Mesendoderm (in vitro differentiated cells): ENCODE measurements at regions not wholly inside any gene's neighbourhood (a gene's known extent, or its start where the extent isn't known, plus 50 kb on each side); places are given as distances from the start of the nearest gene placed in this dataset.

ENCODE experiments used
- DNase-seq: peaks from one replicate; pipeline ENCODE4 v3.0.0; 2013
- H2AK5ac ChIP-seq: 2 replicates; pipeline ENCODE4 v1.6.1; 2013; ENCODE audit warnings: low read length, inconsistent platforms
- H2BK120ac ChIP-seq: 2 replicates; pipeline ENCODE4 v1.6.1; 2013; ENCODE audit warnings: low read depth, mild to moderate bottlenecking, low read length, moderate library complexity, mixed read lengths
- H2BK15ac ChIP-seq: replicated peaks from 2 replicates; pipeline ENCODE4 v1.6.1; 2013; ENCODE audit warnings: low read depth, mild to moderate bottlenecking, moderate library complexity
- H2BK5ac ChIP-seq: 2 replicates; pipeline ENCODE4 v1.6.1; 2013; ENCODE audit warnings: low read length, inconsistent platforms
- H3K18ac ChIP-seq: 2 replicates; pipeline ENCODE4 v1.6.1; 2013; ENCODE audit warnings: mild to moderate bottlenecking, low read length, mixed read lengths
- H3K23ac ChIP-seq: one replicate; pipeline ENCODE4 v1.6.1; 2013; ENCODE audit warnings: low read length
- H3K27ac ChIP-seq: 2 replicates; pipeline ENCODE4 v1.5.1; 2013; ENCODE audit warnings: low read depth, mild to moderate bottlenecking, inconsistent platforms, low read length, moderate library complexity
- H3K27me3 ChIP-seq: 2 replicates; pipeline ENCODE4 v1.6.1; 2013; ENCODE audit warnings: low read length, control low read depth, mild to moderate bottlenecking, inconsistent platforms; ENCODE audit not compliant: insufficient read depth, poor library complexity
- H3K36me3 ChIP-seq: 2 replicates; pipeline ENCODE4 v1.6.1; 2013; ENCODE audit warnings: low read length, inconsistent platforms; ENCODE audit not compliant: control insufficient read depth, insufficient read depth
- H3K4ac ChIP-seq: one replicate; pipeline ENCODE4 v1.6.1; 2013; ENCODE audit warnings: low read depth, mild to moderate bottlenecking, low read length, moderate library complexity
- H3K4me1 ChIP-seq: 2 replicates; pipeline ENCODE4 v1.6.1; 2013; ENCODE audit warnings: low read depth, low read length, inconsistent platforms; ENCODE audit not compliant: control insufficient read depth
- H3K4me2 ChIP-seq: 2 replicates; pipeline ENCODE4 v1.6.1; 2013; ENCODE audit warnings: low read length
- H3K4me3 ChIP-seq: 2 replicates; pipeline ENCODE4 v1.5.1; 2013; ENCODE audit warnings: mild to moderate bottlenecking, low read length
- H3K56ac ChIP-seq: one replicate; pipeline ENCODE4 v1.6.1; 2013; ENCODE audit warnings: low read length
- H3K79me1 ChIP-seq: 2 replicates; pipeline ENCODE4 v1.6.1; 2013; ENCODE audit warnings: low read length, inconsistent platforms
- H3K79me2 ChIP-seq: 2 replicates; pipeline ENCODE4 v1.6.1; 2013; ENCODE audit warnings: mild to moderate bottlenecking, low read length; ENCODE audit not compliant: control insufficient read depth, insufficient read depth
- H3K9ac ChIP-seq: 2 replicates; pipeline ENCODE4 v1.6.1; 2013; ENCODE audit warnings: low read length, inconsistent platforms
- H4K5ac ChIP-seq: one replicate; pipeline ENCODE4 v1.6.1; 2013; ENCODE audit warnings: low read length
- H4K8ac ChIP-seq: one replicate; pipeline ENCODE4 v1.6.1; 2013; ENCODE audit warnings: low read depth, mild to moderate bottlenecking, control low read depth, low read length, moderate library complexity
- WGBS: extraction: QIAGEN DNeasy Blood & Tissue Kit; methylation state at CpG from one replicate; pipeline ENCODE4 v1.1.7; 2013; ENCODE audit warnings: low lambda C conversion rate, missing lambda C conversion rate; ENCODE audit not compliant: insufficient coverage; ENCODE audit errors: extremely low coverage; 5-methylcytosine and 5-hydroxymethylcytosine counted together

DNA sequence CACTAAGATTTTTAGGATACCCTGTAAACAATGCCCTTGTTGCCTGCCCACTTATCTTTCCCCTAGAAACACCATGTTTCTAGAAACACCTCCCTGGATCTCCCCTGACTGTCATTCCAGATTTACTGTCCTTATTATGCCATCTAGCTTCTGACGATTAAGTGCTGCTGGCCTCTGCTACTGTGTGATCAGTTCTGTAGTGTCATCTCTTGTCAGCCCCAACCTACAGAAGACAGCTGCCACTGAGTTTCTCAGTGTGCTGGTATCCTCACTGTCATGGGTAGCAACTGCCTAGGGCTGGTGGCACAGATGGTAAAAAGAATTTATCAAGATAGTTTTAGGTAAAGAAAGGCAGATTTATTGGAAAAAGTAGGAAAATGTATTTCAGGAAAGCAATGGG lies 68.7 kb upstream of the WWC2 start:
- Histone ChIP-seq H3K4me2 (no peak overlapping the region), H3K23ac (no peak overlapping the region), H3K79me1 (no peaks in the 10 kb centered on the region), H3K18ac (no peak overlapping the region), H2BK15ac (no peak overlapping the region), H4K8ac (no peak overlapping the region), H3K9ac (no peak overlapping the region), H2BK5ac (no peak overlapping the region), H3K36me3 (no peaks in the 10 kb centered on the region), H3K79me2 (no peaks in the 10 kb centered on the region), H3K4me3 (no peak overlapping the region), H3K4ac (no peak overlapping the region), H2BK120ac (no peak overlapping the region), H3K27me3 (no peaks in the 10 kb centered on the region), H3K4me1 (no peaks in the 10 kb centered on the region), H2AK5ac (no peak overlapping the region), H3K27ac (no peak overlapping the region), H3K56ac (no peak overlapping the region), H4K5ac (no peak overlapping the region)
- no peak for DNase-seq
- WGBS: no CpG with 5 or more reads among the region's 1 CpG

DNA sequence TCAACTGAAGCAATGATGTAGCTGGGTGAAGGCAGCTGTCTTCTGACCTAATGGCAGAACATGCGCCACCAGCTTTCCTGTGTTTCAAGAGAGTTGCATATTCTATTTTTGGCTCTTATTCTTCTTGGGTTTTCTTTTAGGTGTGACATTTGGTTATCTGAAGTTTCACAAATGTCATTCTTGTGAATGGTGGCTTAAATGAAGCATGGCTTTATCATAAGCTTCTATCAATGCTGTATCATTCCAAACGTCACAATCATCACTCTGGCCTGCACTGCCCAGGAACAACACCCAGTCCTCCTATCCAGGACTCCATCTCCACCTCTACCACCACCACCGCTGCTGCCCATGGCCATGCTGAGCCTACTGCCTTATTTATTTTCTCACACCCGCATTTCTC lies 69.7 kb upstream of the WWC2 start:
- no peak overlapping the region for H4K8ac ChIP-seq
- no peak overlapping the region for H3K9ac ChIP-seq
- H3K4me1 ChIP-seq: no peaks in the 10 kb centered on the region
- H3K18ac ChIP-seq: no peak overlapping the region
- no peaks in the 10 kb centered on the region for H3K79me1 ChIP-seq
- no peak overlapping the region for H2BK15ac ChIP-seq
- H2AK5ac ChIP-seq: no peak overlapping the region
- H3K79me2 ChIP-seq: no peaks in the 10 kb centered on the region
- WGBS: no CpG with 5 or more reads among the region's 4 CpGs
- DNase-seq: no peak
- H3K4me2 ChIP-seq: no peak overlapping the region
- H4K5ac ChIP-seq: no peak overlapping the region
- no peak overlapping the region for H3K4ac ChIP-seq
- no peaks in the 10 kb centered on the region for H3K36me3 ChIP-seq
- H3K4me3 ChIP-seq: no peak overlapping the region
- H3K27ac ChIP-seq: no peak overlapping the region
- no peak overlapping the region for H3K23ac ChIP-seq
- no peak overlapping the region for H2BK120ac ChIP-seq
- H2BK5ac ChIP-seq: no peak overlapping the region
- no peaks in the 10 kb centered on the region for H3K27me3 ChIP-seq
- H3K56ac ChIP-seq: no peak overlapping the region

DNA sequence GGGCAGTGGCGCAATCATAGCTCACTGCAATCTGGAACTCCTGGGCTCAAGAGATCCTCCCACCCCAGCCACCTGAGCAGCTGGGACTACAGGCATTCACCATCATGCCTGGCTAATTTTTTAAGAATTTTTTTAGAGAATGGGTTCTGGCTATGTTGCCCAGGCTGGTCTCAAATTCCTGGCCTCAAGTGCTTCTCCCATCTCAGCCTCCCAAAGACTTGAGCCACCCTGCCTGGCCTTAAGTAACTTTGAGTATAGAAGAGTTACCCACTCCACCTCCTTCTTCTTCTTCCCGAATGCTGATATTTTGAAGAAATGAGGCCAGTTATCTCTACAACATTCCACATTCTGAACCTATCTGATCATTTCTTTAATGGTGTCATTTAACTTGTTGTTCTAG lies 72.4 kb upstream of the WWC2 start:
- Histone ChIP-seq H3K27ac (no peak overlapping the region), H4K8ac (no peak overlapping the region), H4K5ac (no peak overlapping the region), H3K56ac (no peak overlapping the region), H3K4me1 (no peaks in the 10 kb centered on the region), H3K4me3 (no peak overlapping the region), H3K9ac (no peak overlapping the region), H3K79me1 (no peaks in the 10 kb centered on the region), H2BK120ac (no peak overlapping the region), H3K4ac (no peak overlapping the region), H3K18ac (no peak overlapping the region), H2AK5ac (no peak overlapping the region), H3K23ac (no peak overlapping the region), H2BK15ac (no peak overlapping the region), H3K36me3 (no peaks in the 10 kb centered on the region), H3K4me2 (no peak overlapping the region), H2BK5ac (no peak overlapping the region), H3K79me2 (no peaks in the 10 kb centered on the region), H3K27me3 (no peaks in the 10 kb centered on the region)
- no CpG with 5 or more reads among the region's 2 CpGs for WGBS
- DNase-seq: no peak

DNA sequence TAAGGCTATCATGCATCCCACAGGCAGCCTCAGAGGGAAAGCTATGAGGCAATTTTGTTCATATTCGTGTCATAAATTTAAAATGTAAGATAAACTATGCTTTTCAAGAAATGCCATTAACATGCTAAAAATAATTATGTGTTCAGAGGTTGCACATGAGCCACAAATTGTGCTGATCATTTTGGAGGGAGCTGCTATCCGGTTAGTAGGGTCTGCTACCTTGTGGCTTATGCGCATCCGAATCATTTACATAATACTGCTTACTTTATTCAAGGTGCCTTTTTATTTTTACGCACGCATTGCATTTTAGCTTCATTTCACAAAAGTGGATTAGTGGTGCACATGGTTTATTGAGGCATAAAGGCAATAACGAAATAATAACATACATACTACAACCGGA lies 76.4 kb upstream of the WWC2 start:
- H3K27ac ChIP-seq: no peak overlapping the region
- no peaks in the 10 kb centered on the region for H3K79me1 ChIP-seq
- H4K8ac ChIP-seq: no peak overlapping the region
- no peaks in the 10 kb centered on the region for H3K4me1 ChIP-seq
- H2BK120ac ChIP-seq: no peak overlapping the region
- H3K4me3 ChIP-seq: no peak overlapping the region
- no peaks in the 10 kb centered on the region for H3K27me3 ChIP-seq
- no CpG with 5 or more reads among the region's 8 CpGs for WGBS
- no peak overlapping the region for H3K18ac ChIP-seq
- H2AK5ac ChIP-seq: no peak overlapping the region
- no peak overlapping the region for H3K4me2 ChIP-seq
- H2BK15ac ChIP-seq: no peak overlapping the region
- H3K23ac ChIP-seq: no peak overlapping the region
- no peak overlapping the region for H4K5ac ChIP-seq
- H3K36me3 ChIP-seq: no peaks in the 10 kb centered on the region
- H3K4ac ChIP-seq: no peak overlapping the region
- H2BK5ac ChIP-seq: no peak overlapping the region
- no peak for DNase-seq
- H3K56ac ChIP-seq: no peak overlapping the region
- no peaks in the 10 kb centered on the region for H3K79me2 ChIP-seq
- no peak overlapping the region for H3K9ac ChIP-seq

DNA sequence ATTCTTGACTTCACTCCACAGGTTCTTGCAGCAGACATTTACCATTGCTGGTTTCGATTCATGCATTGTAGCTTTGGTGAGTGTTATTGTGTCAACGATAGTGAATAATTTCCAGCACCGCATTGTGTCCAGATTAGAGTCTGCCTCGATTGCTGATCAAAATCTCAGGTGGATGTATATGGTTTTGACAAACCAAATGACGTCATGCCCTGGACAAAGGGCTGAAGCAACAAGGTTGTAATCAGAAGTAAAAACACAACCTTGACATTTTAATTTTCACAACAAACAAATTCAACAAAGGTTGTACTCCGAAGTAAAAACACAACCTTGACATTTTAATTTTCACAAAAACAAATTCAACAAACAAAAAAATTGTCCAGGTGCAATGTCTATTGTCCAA lies 81.1 kb upstream of the WWC2 start:
- Histone ChIP-seq H3K79me1 (no peaks in the 10 kb centered on the region), H2BK120ac (no peak overlapping the region), H3K9ac (no peak overlapping the region), H3K36me3 (no peaks in the 10 kb centered on the region), H2BK15ac (no peak overlapping the region), H3K4me1 (no peaks in the 10 kb centered on the region), H2AK5ac (no peak overlapping the region), H3K4me3 (no peak overlapping the region), H3K79me2 (no peaks in the 10 kb centered on the region), H4K8ac (no peak overlapping the region), H3K27ac (no peak overlapping the region), H4K5ac (no peak overlapping the region), H3K27me3 (no peaks in the 10 kb centered on the region), H3K18ac (no peak overlapping the region), H2BK5ac (no peak overlapping the region), H3K23ac (no peak overlapping the region), H3K4me2 (no peak overlapping the region), H3K4ac (no peak overlapping the region), H3K56ac (no peak overlapping the region)
- no peak for DNase-seq
- 100% methylated on average over 1 of the region's 6 CpGs for WGBS

DNA sequence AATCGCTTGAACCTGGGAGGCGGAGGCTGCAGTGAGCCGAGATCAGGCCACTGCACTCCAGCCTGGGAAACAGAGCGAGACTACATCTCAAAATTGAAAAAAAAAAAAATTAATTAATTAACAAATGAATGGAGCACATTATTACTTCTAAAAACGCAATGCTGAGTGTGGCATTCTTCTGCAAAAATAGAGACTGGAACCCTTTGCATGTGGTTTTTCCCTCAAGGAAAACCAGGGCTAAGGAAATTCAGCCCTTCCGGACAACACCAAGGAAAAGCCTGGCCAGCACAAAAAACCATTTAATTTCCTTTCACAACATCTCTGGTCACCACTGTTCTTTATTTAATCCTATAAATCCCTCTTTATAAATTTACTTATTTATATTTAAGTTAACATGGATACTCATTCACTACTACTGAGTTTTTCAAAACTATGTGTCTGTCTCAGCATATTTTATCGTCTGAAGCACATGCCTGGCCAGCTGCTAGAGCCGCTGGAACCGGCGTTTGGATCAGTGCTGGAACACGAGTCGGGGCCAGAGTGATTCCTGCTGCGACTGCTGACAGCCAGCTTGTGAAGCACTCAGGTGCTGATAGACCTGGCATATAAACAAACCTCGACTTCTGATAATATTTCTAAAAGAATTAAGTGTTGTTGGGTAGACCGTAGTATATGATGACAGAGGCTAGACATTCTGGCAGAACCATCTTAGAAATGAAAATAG lies 84.5 kb upstream of the WWC2 start:
- Histone ChIP-seq H2AK5ac (no peak overlapping the region), H3K27me3 (no peaks in the 10 kb centered on the region), H4K8ac (no peak overlapping the region), H2BK15ac (no peak overlapping the region), H3K56ac (no peak overlapping the region), H4K5ac (no peak overlapping the region), H3K4me2 (no peak overlapping the region), H3K36me3 (no peaks in the 10 kb centered on the region), H3K23ac (no peak overlapping the region), H2BK120ac (no peak overlapping the region), H3K4ac (no peak overlapping the region), H3K4me3 (no peak overlapping the region), H3K27ac (no peak overlapping the region), H3K79me1 (no peaks in the 10 kb centered on the region), H3K4me1 (no peaks in the 10 kb centered on the region), H3K9ac (no peak overlapping the region), H3K18ac (no peak overlapping the region), H3K79me2 (no peaks in the 10 kb centered on the region), H2BK5ac (no peak overlapping the region)
- DNase-seq: no peak
- no CpG with 5 or more reads among the region's 15 CpGs for WGBS
